ENCODE measurements at regions not wholly inside any gene's neighbourhood (a gene's known extent, or its start where the extent isn't known, plus 50 kb on each side); places are given as distances from the start of the nearest gene placed in this dataset.

DNA sequence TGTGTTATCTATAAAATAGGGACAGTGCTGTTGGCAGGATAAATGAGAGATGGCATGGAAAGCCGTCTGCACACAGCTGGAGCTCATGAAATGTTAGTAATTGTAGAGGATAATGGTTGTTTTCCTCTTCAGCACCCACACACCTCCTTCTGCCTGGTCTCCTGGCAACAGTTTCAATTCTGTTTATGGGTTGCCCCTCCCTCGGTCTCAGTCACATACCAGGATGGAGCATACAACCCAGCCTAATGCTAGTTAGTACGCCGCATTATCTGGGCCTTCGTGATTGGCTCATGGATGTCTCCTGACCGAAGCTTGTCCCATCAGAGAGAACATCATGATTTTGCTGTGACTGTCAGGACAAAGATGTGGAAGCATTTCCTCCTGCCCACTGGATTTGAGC lies 126.2 kb upstream of the WSCD1 start:
- in situ Hi-C loops (cut with MboI; ENCODE audit: low sequenced_read_pairs) = no loop called here
- CTCF ChIA-PET = no interaction called here

More for the DNA sequence above, 126.2 kb upstream of the WSCD1 start:
- no peak overlapping the region for H4K5ac ChIP-seq (ENCODE audit: low read depth, low read length)
- H3K4me1 ChIP-seq (ENCODE audit: control insufficient read depth, insufficient read depth, low read length) = no peaks in the 10 kb centered on the region
- no peak overlapping the region for H3K4me3 ChIP-seq (ENCODE audit: insufficient read depth, low read depth, low read length)
- H3K9ac ChIP-seq (ENCODE audit: low read depth, low read length) = no peak overlapping the region
- no peaks in the 10 kb centered on the region for H3K36me3 ChIP-seq (ENCODE audit: control insufficient read depth, insufficient read depth, low read length)
- no peak overlapping the region for H3K23ac ChIP-seq (ENCODE audit: low read depth, low read length)
- H2BK20ac ChIP-seq (ENCODE audit: low read depth, low read length) = no peak overlapping the region
- no peak overlapping the region for H3K4ac ChIP-seq (ENCODE audit: low read depth, low read length)
- intact Hi-C loops (cut with micrococcal nuclease) = no loop called here
- H3K4me2 ChIP-seq (ENCODE audit: low read depth, low read length) = no peak overlapping the region
- H2AK5ac ChIP-seq (ENCODE audit: low read depth, low read length) = no peak overlapping the region
- no peak for ATAC-seq (ENCODE audit: low read depth)
- no peak overlapping the region for H3K18ac ChIP-seq (ENCODE audit: low read depth, low read length)
- no peak overlapping the region for H3K56ac ChIP-seq (ENCODE audit: extremely low read depth, insufficient read depth, low read length)
- no peaks in the 10 kb centered on the region for H3K79me1 ChIP-seq (ENCODE audit: low read depth in 1 of 2, low read length in 2 of 2)
- no peaks in the 10 kb centered on the region for H3K9me1 ChIP-seq (ENCODE audit: insufficient read depth, low read length)
- H2AK9ac ChIP-seq (replicated peaks; ENCODE audit: low read depth, low read length, poor library complexity) = no peak overlapping the region
- H4K20me1 ChIP-seq (ENCODE audit: insufficient read depth, low read length) = no peaks in the 10 kb centered on the region
- no peak overlapping the region for H2AFZ ChIP-seq (replicated peaks; ENCODE audit: low read length, poor library complexity)
- DNase-seq = no peak
- no CpG with 5 or more reads among the region's 6 CpGs for WGBS, 2 experiments (ENCODE audit: extremely low coverage in 2 of 2, insufficient read length in 1 of 2)
- POLR2A ChIA-PET (ENCODE audit: unreplicated experiment) = no interaction called here
- H2BK5ac ChIP-seq (ENCODE audit: low read depth, low read length, poor library complexity, severe bottlenecking) = no peak overlapping the region
- H3K27ac ChIP-seq (ENCODE audit: insufficient read depth, low read length) = no peak overlapping the region
- dilution Hi-C loops (cut with HindIII; ENCODE audit: low sequenced_read_pairs, unreplicated experiment) = no loop called here
- H4K91ac ChIP-seq (ENCODE audit: insufficient read depth, low read depth, low read length) = no peak overlapping the region
- H3K14ac ChIP-seq (replicated peaks; ENCODE audit: low read depth, low read length) = no peak overlapping the region
- no peak for TF ChIP-seq RFX5 (IDR thresholded peaks at IDR 0.05; ENCODE audit: low read depth, low read length)
- TF ChIP-seq, protein P1, sequence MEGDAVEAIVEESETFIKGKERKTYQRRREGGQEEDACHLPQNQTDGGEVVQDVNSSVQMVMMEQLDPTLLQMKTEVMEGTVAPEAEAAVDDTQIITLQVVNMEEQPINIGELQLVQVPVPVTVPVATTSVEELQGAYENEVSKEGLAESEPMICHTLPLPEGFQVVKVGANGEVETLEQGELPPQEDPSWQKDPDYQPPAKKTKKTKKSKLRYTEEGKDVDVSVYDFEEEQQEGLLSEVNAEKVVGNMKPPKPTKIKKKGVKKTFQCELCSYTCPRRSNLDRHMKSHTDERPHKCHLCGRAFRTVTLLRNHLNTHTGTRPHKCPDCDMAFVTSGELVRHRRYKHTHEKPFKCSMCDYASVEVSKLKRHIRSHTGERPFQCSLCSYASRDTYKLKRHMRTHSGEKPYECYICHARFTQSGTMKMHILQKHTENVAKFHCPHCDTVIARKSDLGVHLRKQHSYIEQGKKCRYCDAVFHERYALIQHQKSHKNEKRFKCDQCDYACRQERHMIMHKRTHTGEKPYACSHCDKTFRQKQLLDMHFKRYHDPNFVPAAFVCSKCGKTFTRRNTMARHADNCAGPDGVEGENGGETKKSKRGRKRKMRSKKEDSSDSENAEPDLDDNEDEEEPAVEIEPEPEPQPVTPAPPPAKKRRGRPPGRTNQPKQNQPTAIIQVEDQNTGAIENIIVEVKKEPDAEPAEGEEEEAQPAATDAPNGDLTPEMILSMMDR (conservative IDR thresholded peaks at IDR 0.05; ENCODE audit: low read depth, low read length) = no peak
- no peak for TF ChIP-seq MAFK (IDR thresholded peaks at IDR 0.05; ENCODE audit: low read depth, low read length)
- TF ChIP-seq CEBPB (IDR thresholded peaks at IDR 0.05; ENCODE audit: low read depth, low read length) = no peak
- TF ChIP-seq BHLHE40 (IDR thresholded peaks at IDR 0.05; ENCODE audit: low read depth, low read length) = no peak
- TF ChIP-seq CHD1 (IDR thresholded peaks at IDR 0.05; ENCODE audit: low read depth, low read length) = no peak
- no peak for TF ChIP-seq RCOR1 (IDR thresholded peaks at IDR 0.05; ENCODE audit: insufficient replicate concordance, low read length)
- no peak for TF ChIP-seq MXI1 (IDR thresholded peaks at IDR 0.05; ENCODE audit: borderline replicate concordance, low read depth, low read length)
- TF ChIP-seq, protein P2, sequence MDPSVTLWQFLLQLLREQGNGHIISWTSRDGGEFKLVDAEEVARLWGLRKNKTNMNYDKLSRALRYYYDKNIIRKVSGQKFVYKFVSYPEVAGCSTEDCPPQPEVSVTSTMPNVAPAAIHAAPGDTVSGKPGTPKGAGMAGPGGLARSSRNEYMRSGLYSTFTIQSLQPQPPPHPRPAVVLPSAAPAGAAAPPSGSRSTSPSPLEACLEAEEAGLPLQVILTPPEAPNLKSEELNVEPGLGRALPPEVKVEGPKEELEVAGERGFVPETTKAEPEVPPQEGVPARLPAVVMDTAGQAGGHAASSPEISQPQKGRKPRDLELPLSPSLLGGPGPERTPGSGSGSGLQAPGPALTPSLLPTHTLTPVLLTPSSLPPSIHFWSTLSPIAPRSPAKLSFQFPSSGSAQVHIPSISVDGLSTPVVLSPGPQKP (IDR thresholded peaks at IDR 0.05; ENCODE audit: borderline replicate concordance, low read depth, low read length) = no peak
- no peak for TF ChIP-seq MAZ (IDR thresholded peaks at IDR 0.05; ENCODE audit: borderline replicate concordance, low read depth, low read length)
- TF ChIP-seq SMC3 (IDR thresholded peaks at IDR 0.05; ENCODE audit: low read depth, low read length) = no peak
- no peak for TF ChIP-seq POLR2A (IDR thresholded peaks at IDR 0.05; ENCODE audit: low read depth, low read length)
- TF ChIP-seq RAD21 (IDR thresholded peaks at IDR 0.05; ENCODE audit: low read length) = no peak
- no peak for TF ChIP-seq NFE2L2 (IDR thresholded peaks at IDR 0.05; ENCODE audit: low read depth, low read length)
- TF ChIP-seq, protein P3, sequence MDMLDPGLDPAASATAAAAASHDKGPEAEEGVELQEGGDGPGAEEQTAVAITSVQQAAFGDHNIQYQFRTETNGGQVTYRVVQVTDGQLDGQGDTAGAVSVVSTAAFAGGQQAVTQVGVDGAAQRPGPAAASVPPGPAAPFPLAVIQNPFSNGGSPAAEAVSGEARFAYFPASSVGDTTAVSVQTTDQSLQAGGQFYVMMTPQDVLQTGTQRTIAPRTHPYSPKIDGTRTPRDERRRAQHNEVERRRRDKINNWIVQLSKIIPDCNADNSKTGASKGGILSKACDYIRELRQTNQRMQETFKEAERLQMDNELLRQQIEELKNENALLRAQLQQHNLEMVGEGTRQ (IDR thresholded peaks at IDR 0.05; ENCODE audit: low read depth, low read length) = no peak
- no peak for TF ChIP-seq FOS (IDR thresholded peaks at IDR 0.05; ENCODE audit: low read depth, low read length)
- no TSS peak for BruUV-seq (replicated peaks)
- no peak overlapping the region for H2BK15ac ChIP-seq (ENCODE audit: low read depth, low read length)
- H3K9me3 ChIP-seq (ENCODE audit: control insufficient read depth, insufficient read depth, low read length) = peaks cover 2% of the 10 kb centered on the region; the same call in 1 of the 2 replicates
- H2BK120ac ChIP-seq (ENCODE audit: low read depth, low read length) = no peak overlapping the region
- no peak overlapping the region for H4K8ac ChIP-seq (ENCODE audit: low read depth in 2 of 2, low read length in 2 of 2)
- H3K27me3 ChIP-seq (ENCODE audit: control insufficient read depth, insufficient read depth, low read length) = no peaks in the 10 kb centered on the region; the same call in 1 of the 2 replicates
